Lower leg skin (tissue), 3 donors: ENCODE measurements at regions not wholly inside any gene's neighbourhood (a gene's known extent, or its start where the extent isn't known, plus 50 kb on each side); places are given as distances from the start of the nearest gene placed in this dataset.

Source experiments
- POLR2A ChIP-seq, 2 donors: fragments of 450-650 bp; IDR thresholded peaks; one replicate each; pipeline ENCODE4 v1.6.1; 2016 to 2017; ENCODE audit warnings: antibody characterized with exemption in 2 of 2, mild to moderate bottlenecking in 1 of 2, moderate library complexity in 1 of 2
- TF ChIP-seq, protein P1 (sequence below), 3 donors: fragments of 450-650 bp; IDR thresholded peaks; one replicate each; pipeline ENCODE4 v1.5.1; 2016; ENCODE audit warnings: antibody characterized with exemption in 3 of 3, mild to moderate bottlenecking in 3 of 3, moderate library complexity in 2 of 3

DNA sequence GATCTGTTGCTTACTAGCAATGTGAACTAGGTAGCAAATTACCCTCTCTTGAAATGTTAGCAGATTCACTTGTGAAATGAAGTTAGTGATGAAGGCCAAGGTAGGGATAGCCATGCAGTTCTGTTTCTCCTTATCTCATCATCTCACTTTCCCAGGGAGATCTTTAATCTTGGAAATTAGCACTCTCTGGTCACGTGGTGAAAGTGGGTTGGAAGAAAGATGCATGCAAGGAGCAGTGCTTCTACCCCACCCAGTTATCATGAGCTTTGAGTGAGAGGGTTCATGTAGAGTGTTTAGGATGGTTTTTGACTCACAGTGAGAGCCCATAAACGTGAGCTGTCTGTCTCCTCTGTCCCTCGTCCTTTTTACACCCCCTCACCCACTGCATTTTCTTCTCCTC, 346.3 kb downstream of the QKI start:
- TF ChIP-seq, protein P1, sequence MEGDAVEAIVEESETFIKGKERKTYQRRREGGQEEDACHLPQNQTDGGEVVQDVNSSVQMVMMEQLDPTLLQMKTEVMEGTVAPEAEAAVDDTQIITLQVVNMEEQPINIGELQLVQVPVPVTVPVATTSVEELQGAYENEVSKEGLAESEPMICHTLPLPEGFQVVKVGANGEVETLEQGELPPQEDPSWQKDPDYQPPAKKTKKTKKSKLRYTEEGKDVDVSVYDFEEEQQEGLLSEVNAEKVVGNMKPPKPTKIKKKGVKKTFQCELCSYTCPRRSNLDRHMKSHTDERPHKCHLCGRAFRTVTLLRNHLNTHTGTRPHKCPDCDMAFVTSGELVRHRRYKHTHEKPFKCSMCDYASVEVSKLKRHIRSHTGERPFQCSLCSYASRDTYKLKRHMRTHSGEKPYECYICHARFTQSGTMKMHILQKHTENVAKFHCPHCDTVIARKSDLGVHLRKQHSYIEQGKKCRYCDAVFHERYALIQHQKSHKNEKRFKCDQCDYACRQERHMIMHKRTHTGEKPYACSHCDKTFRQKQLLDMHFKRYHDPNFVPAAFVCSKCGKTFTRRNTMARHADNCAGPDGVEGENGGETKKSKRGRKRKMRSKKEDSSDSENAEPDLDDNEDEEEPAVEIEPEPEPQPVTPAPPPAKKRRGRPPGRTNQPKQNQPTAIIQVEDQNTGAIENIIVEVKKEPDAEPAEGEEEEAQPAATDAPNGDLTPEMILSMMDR (IDR thresholded peaks at IDR 0.05): no peak
- no peak for TF ChIP-seq POLR2A (IDR thresholded peaks at IDR 0.05)
